HG02970 (cell line): ENCODE measurements at regions not wholly inside any gene's neighbourhood (a gene's known extent, or its start where the extent isn't known, plus 50 kb on each side); places are given as distances from the start of the nearest gene placed in this dataset.
"Not testable (repeated sequence)": the region's sequence is repeated elsewhere in the genome, so short reads cannot be mapped to it uniquely, and the experiment has no call there.

Experiments used
- ATAC-seq: cut with Tn5 transposase; IDR thresholded peaks from one replicate; pipeline ENCODE4 v1.9.1; 2021; ENCODE audit warnings: mild to moderate bottlenecking, moderate library complexity, moderate number of reproducible peaks; ENCODE audit not compliant: unreplicated experiment, low FRiP score

GRCh38 chr12:13328535-13328934 is 132.0 kb downstream of the EMP1 start:
- no peak for ATAC-seq

DNA sequence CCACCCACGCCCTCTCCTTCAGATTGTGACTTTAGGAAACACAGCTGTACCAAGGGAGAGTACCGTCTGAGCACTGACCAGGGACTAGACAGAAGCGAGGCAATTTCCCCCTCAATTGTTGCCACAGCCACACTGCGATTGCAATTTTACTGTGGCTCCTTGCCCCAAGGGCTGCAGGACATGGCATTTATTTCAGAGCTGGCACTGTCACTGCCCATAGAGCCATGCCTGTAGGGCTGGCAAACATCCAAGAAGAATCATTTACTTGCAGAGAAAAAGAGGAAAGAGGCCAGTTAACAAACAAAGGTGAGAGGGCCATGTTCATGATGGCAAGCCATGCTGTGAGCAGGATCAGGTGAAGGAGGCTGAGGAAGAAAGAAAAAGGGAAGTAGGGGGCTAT is 129.6 kb downstream of the EMP1 start:
- no peak for ATAC-seq

DNA sequence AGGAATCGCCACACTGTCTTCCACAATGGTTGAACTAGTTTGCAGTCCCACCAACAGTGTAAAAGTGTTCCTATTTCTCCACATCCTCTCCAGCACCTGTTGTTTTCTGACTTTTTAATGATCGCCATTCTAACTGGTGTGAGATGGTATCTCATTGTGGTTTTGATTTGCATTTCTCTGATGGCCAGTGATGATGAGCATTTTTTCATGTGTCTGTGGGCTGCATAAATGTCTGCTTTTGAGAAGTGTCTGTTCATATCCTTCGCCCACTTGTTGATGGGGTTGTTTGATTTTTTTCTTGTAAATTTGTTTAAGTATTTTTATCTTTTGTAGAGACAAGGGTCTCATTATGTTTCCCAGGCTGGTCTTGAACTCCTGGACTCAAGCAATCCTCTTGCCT is 128.5 kb downstream of the EMP1 start:
- not testable (repeated sequence) for ATAC-seq

DNA sequence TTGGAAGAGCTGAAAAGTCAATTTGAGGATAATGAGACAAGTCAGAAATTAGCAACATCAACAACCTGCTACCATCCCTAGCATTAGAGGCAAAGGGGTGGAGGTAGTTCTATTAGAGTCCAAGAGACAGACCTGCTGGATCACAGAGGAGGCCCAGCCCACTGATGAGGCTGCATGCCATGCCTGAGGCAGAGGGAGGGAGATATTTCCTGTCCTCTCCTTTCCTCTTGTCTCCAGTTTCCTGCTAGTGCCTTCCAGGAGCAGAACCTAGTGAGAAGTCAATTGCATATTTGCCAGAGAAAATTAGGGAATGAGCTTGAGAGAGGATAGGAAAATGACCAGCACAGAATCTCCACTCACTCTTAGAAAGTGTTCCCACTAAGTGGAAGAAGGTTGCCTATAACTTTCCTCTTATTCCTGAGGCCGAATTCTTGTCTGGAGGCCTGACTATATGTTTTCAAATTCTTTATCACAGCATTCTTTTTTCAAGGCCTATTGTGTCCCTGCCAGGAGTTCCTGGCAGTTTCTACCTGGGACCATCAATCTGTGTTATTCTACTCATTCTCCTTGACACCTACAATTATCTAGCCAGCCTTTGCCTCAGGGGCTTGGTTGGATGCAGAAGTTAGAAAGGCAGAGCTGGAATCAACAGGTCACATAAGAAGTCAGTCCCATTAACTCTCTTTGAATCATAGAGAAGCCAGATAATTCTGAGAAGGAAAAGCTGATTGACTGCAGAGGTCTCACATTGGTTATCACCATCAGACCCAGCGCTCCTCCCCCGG is 121.9 kb downstream of the EMP1 start:
- no peak for ATAC-seq

DNA sequence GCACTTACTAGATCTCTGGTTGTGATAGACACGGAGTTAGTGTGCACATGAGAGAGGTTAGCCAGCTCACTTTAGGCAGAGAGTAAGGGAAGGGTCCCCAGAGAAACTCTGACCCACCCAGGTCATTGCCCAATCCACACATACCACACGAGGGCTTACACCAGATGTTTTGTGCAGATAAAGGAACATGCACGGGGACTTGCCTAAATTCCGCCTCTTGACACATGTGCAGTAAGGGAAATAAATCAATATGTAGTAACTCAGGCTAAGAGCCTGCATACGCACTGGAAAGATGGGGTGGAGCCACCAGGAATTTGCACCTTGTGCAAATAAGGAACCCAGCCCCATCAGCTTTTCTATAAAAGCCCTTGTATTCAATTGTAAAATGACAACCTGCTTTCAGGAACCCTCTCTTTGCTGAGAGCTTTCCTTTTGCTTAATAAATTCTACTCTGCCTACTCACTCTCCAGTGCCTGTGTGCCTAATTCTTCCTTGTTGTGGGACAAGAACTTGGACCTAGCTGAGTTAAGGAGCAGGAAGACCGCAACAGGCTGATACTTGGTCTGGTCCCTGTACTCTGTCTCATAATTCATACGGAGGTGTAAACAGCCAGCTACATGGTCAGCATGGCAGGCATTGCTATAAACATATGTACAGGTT is 120.2 kb downstream of the EMP1 start:
- ATAC-seq: no peak

- ATAC-seq: no peak
Observed at GRCh38 chr12:13313886-13314285, 117.4 kb downstream of the EMP1 start.

GRCh38 chr12:13311551-13311950 is 115.0 kb downstream of the EMP1 start:
- ATAC-seq: no peak

DNA sequence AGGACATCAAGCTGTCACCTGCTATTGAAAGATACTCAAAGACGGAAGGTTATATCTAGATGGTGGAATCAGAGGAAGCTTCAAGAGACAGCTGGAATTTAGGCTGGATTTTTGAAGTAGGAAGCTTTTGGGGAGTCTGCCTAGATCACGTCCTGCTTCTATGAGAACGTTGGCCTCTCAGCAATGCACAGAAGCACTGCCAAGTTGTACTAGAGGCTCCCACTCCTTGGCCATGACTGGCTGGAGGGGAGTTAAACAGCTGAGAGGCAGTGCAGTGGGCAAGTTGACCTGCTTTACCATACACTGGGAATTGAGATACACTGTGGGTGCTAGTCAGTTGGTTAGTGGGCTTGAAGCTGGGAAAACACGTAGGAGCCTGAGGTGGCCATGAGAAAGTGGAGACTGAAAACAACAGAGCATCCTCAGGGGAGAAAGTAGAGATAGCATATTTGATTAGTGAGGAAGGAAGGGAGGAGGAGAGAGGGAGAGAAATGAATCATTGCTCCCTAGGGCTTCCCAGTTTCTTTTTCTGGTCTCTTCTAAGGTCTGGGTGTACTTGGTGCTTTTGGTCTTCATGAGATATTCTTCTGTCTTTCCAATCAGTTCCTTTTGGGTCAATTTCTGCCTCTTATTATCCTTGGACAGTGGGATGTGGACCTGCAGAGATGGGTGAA is 110.8 kb downstream of the EMP1 start:
- ATAC-seq: no peak

- no peak for ATAC-seq
Observed at GRCh38 chr12:13304924-13305323, 108.4 kb downstream of the EMP1 start.

DNA sequence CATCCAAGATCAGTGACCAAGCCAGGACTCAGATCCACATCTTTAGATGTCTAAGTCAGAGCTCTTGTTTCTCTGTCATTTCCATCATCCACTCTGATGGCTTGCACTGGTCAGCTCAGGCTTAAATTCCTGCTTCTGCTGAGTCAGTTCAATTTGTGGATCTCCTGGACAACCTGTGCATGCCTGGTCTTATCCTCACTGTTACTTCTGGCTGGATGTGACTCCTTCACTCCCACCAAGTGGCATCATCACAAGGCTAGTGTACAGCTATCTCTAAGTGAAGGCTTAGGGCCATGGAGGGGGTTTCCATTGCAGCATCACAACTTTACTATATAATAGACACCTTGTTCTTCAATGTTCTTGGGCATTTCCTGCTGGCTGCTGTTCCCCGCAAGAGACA is 102.9 kb downstream of the EMP1 start:
- no peak for ATAC-seq

DNA sequence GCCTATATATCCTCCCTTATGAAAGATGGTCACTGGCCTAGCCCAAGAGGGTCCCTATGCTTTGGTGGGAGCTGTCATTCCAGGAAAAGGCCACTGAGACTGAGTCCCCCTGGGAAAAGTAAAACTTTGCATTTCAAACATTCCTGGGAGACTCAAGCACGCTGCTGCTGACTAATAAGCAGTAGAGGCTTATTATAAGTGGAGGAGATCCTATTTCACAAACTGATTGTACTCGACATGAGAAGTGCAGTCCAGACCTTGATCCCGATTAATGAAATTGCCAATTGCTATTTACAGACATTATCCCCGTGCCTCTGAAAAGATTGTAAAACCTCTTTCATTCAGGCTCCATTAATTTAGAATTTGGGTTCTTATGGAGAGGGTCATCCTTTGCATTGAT is 96.6 kb downstream of the EMP1 start:
- ATAC-seq: no peak

- ATAC-seq: no peak
Observed at GRCh38 chr12:13289653-13290289, 93.2 kb downstream of the EMP1 start.

DNA sequence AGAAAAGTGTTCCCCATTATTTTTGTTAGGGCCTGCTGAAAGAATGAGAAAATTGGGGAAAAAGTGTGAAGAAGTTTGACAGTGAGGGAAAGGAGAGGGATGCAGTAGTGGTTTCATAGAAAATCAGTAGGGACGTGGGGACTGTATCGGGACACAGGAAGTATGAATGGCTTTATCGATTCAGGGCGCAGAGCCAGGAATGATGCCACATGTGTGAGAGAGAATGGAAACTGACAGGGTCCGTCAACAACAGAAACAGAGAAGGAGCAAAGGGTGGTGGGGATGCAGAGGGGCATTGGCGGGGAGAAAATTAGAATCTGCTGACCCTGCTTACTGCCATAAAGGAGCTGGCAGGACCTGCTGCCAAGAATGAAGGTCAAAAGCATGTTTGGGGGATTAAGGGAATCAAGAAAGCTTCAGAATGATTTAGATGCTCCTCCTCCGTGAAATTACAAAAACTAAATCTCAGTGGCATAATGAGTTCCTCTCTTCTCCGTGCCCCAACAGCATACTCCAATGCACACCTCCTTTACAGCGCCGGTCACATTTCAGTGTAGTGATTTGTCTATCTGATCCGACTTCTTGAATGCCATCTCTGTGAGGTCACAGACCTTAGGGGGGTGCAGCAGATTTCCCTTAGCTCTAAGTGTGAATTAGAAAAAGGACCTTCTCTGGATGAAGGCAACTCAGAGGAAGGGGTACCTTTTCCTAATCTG is 92.6 kb downstream of the EMP1 start:
- ATAC-seq: no peak

GRCh38 chr12:13288501-13288900 is 92.0 kb downstream of the EMP1 start:
- no peak for ATAC-seq

- no peak for ATAC-seq
Observed at GRCh38 chr12:13283867-13284266, 87.3 kb downstream of the EMP1 start.

DNA sequence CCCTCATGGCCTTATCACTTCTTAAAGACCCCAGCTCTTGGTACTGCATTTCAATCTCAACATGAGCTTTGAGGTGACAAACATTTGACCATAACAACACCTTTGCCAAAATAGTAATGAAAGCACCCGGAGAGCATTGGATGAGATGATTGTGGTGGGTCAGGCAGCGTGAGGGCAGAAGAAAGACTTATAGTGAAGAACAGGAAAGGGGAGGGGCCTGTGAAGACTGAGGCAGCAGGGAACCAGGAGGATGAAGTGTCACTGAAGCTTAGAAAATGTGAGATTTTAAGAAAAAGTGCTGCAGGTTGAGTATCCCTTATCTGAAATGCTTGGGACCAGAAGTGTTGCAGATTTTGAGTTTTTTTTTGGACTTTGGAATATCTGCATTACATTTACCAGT is 86.3 kb downstream of the EMP1 start:
- no peak for ATAC-seq

GRCh38 chr12:13278249-13278787 is 81.8 kb downstream of the EMP1 start:
- no peak for ATAC-seq

GRCh38 chr12:13277293-13277692 is 80.8 kb downstream of the EMP1 start:
- no peak for ATAC-seq

DNA sequence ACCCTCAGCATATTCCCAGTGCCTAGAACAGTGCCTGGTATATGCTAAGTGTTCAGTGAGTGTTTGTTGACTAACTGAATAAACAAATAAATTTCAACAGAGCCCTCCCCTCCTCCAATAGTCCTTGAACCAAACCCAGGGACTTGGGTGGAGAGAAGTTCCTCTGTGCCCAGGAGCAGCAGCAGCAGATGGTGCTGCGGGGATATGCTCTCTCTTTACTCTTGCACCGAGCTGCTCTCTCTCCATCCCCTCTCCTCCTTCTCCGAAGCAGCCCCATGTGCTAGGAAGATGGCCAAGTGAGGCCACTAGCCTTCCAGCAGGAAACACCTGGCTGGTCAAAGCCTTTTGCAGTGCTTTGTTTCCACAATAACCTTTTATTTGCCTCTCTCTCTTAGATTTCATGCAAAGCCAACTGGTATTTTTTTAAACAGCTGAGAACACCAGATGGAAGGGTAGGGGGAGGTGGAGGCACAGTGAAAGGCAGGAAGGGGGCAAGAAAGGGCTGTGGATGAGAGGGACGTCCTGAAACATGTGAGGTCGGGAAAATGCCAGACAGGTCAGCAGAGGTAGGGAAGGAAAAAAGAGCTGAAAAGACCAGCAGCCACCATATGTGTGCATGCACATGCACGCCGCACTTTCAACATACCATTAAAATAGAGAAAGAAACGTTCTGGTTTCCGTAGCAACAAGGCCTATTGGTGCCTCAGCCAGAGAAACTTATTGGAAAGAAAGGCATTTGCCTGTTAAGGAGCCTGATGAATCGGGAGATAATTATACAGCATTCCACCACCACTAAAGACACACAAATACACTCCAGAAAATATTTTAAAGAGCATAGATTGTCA is 78.9 kb downstream of the EMP1 start:
- ATAC-seq: no peak
